Astrocyte (in vitro differentiated cells and primary cell): ENCODE measurements at regions not wholly inside any gene's neighbourhood (a gene's known extent, or its start where the extent isn't known, plus 50 kb on each side); places are given as distances from the start of the nearest gene placed in this dataset.
"Not testable (repeated sequence)": the region's sequence is repeated elsewhere in the genome, so short reads cannot be mapped to it uniquely, and the experiment has no call there.

ENCODE experiments used
- DNase-seq: peaks from one replicate; pipeline ENCODE4 v3.0.0-alpha.2; 2010; ENCODE audit warnings: low read depth
- FAIRE-seq: peaks from 2 replicates; lab custom pipeline; 2011; peaks lifted over from hg19 to GRCh38; lab: Jason Lieb, UNC
- H2AFZ ChIP-seq: 2 replicates; pipeline ENCODE4 v1.6.0; 2012; ENCODE audit warnings: low read depth, low read length, inconsistent platforms
- H3K27ac ChIP-seq: 2 replicates; pipeline ENCODE4 v1.5.1; 2011; ENCODE audit warnings: low read depth, low read length, inconsistent platforms
- H3K27me3 ChIP-seq: 2 replicates; pipeline ENCODE4 v1.6.0; 2011; ENCODE audit warnings: low read length, inconsistent platforms; ENCODE audit not compliant: insufficient read depth
- H3K36me3 ChIP-seq: 2 replicates; pipeline ENCODE4 v1.5.1; 2011; ENCODE audit warnings: low read length, inconsistent platforms; ENCODE audit not compliant: insufficient read depth
- H3K4me1 ChIP-seq: 2 replicates; pipeline ENCODE4 v1.5.1; 2011; ENCODE audit warnings: low read length, inconsistent platforms; ENCODE audit not compliant: insufficient read depth
- H3K4me2 ChIP-seq: 2 replicates; pipeline ENCODE4 v1.6.0; 2012; ENCODE audit warnings: low read length, inconsistent platforms
- H3K4me3 ChIP-seq: 2 replicates; pipeline ENCODE4 v1.5.1; 2011; ENCODE audit warnings: low read depth, mild to moderate bottlenecking, low read length, inconsistent platforms; ENCODE audit not compliant: insufficient read depth
- H3K79me2 ChIP-seq: 2 replicates; pipeline ENCODE4 v1.6.0; 2012; ENCODE audit warnings: mild to moderate bottlenecking, low read length, inconsistent platforms; ENCODE audit not compliant: insufficient read depth
- H3K9ac ChIP-seq: 2 replicates; pipeline ENCODE4 v1.6.0; 2012; ENCODE audit warnings: mild to moderate bottlenecking, low read length, inconsistent platforms
- H3K9me3 ChIP-seq: 2 replicates; pipeline ENCODE4 v1.5.1; 2012; ENCODE audit warnings: low read depth, mild to moderate bottlenecking, low read length, inconsistent platforms; ENCODE audit not compliant: insufficient read depth
- H4K20me1 ChIP-seq: 2 replicates; pipeline ENCODE4 v1.6.0; 2012; ENCODE audit warnings: low read length, inconsistent platforms; ENCODE audit not compliant: insufficient read depth
- H3K27ac Mint-ChIP-seq: one replicate; pipeline ENCODE4 v1.8.0; 2021; ENCODE audit warnings: mild to moderate bottlenecking, mixed read lengths; ENCODE audit not compliant: unreplicated experiment
- H3K27me3 Mint-ChIP-seq: one replicate; pipeline ENCODE4 v1.8.0; 2021; ENCODE audit warnings: low read depth, mixed read lengths; ENCODE audit not compliant: unreplicated experiment
- H3K36me3 Mint-ChIP-seq: one replicate; pipeline ENCODE4 v1.8.0; 2021; ENCODE audit warnings: low read depth, mixed read lengths; ENCODE audit not compliant: unreplicated experiment
- H3K4me1 Mint-ChIP-seq: one replicate; pipeline ENCODE4 v1.8.0; 2021; ENCODE audit warnings: low read depth, mixed read lengths; ENCODE audit not compliant: unreplicated experiment
- H3K4me3 Mint-ChIP-seq: one replicate; pipeline ENCODE4 v1.8.0; 2021; ENCODE audit warnings: mild to moderate bottlenecking, moderate library complexity, mixed read lengths; ENCODE audit not compliant: unreplicated experiment
- H3K9me3 Mint-ChIP-seq: one replicate; pipeline ENCODE4 v1.8.0; 2021; ENCODE audit warnings: mild to moderate bottlenecking, mixed read lengths; ENCODE audit not compliant: unreplicated experiment
- EZH2 ChIP-seq: IDR thresholded peaks from 2 replicates; pipeline ENCODE4 v1.6.1; 2012; ENCODE audit warnings: mild to moderate bottlenecking, low read length, inconsistent platforms; ENCODE audit not compliant: insufficient read depth
- TF ChIP-seq, protein P1 (sequence below): IDR thresholded peaks from 2 replicates; pipeline ENCODE4 v1.5.1; 2011; ENCODE audit warnings: low read depth, mild to moderate bottlenecking, inconsistent platforms, low read length, moderate library complexity; ENCODE audit not compliant: insufficient read depth

DNA sequence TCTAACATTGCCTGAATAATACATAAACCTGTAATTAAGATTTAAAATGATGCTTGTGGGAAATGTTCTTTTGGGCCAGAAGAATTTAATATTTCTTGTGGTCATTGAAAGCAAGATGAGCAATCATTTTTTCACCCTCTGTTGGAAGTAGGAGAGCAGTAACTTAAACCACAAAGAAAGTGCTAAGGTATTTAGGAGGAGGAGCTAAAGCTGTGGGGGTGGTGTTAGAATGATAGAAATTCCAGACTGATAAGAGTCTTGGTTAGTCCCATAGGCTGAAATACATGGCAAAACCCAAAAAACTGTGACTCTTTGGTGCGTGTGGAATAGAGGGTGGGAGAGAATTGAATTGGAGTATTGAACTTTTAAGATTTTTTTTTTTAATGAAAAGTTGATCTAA is 247.0 kb downstream of the YTHDC2 start:
- Histone ChIP-seq H3K4me2 (no peak overlapping the region), H3K27ac (no peak overlapping the region), H3K4me1 (no peaks in the 10 kb centered on the region), H3K4me3 (no peak overlapping the region), H3K79me2 (no peaks in the 10 kb centered on the region), H3K9ac (no peak overlapping the region), H3K36me3 (no peaks in the 10 kb centered on the region), H3K27me3 (no peaks in the 10 kb centered on the region), H2AFZ (no peak overlapping the region), H4K20me1 (no peaks in the 10 kb centered on the region), H3K9me3 (no peaks in the 10 kb centered on the region)
- TF ChIP-seq, protein P1, sequence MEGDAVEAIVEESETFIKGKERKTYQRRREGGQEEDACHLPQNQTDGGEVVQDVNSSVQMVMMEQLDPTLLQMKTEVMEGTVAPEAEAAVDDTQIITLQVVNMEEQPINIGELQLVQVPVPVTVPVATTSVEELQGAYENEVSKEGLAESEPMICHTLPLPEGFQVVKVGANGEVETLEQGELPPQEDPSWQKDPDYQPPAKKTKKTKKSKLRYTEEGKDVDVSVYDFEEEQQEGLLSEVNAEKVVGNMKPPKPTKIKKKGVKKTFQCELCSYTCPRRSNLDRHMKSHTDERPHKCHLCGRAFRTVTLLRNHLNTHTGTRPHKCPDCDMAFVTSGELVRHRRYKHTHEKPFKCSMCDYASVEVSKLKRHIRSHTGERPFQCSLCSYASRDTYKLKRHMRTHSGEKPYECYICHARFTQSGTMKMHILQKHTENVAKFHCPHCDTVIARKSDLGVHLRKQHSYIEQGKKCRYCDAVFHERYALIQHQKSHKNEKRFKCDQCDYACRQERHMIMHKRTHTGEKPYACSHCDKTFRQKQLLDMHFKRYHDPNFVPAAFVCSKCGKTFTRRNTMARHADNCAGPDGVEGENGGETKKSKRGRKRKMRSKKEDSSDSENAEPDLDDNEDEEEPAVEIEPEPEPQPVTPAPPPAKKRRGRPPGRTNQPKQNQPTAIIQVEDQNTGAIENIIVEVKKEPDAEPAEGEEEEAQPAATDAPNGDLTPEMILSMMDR, result no peak
- no peak for TF ChIP-seq EZH2
- Mint-ChIP-seq H3K27me3 (no peaks in the 10 kb centered on the region), H3K36me3 (no peaks in the 10 kb centered on the region), H3K9me3 (peaks cover 4% of the 10 kb centered on the region), H3K4me3 (no peak overlapping the region), H3K4me1 (peaks cover 24% of the 10 kb centered on the region), H3K27ac (peak overlapping the region; percentile 37)
- DNase-seq (peak; percentile 51), FAIRE-seq (no peak)

DNA sequence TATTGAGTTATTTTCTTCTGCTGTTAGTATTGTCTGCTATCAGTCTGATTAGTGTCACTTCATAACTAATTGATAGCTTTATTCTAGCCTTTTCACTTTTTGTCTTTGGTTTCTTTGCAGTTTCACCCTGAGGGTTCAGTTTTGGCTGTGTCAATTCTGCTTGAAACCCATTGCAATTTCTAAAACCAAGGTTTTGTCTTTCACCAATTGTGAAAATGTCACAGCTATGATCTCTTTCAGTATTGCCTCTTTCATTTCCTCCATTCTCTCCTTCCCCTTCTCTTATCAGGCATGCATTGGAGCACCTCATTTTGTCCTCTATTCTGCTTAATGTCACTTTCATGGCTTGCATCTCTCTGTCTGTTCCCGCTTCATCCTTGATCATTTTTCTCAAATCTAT is 248.1 kb downstream of the YTHDC2 start:
- no peaks in the 10 kb centered on the region for H3K27me3 ChIP-seq
- FAIRE-seq, result no peak
- H3K4me1 Mint-ChIP-seq, result peaks cover 24% of the 10 kb centered on the region

DNA sequence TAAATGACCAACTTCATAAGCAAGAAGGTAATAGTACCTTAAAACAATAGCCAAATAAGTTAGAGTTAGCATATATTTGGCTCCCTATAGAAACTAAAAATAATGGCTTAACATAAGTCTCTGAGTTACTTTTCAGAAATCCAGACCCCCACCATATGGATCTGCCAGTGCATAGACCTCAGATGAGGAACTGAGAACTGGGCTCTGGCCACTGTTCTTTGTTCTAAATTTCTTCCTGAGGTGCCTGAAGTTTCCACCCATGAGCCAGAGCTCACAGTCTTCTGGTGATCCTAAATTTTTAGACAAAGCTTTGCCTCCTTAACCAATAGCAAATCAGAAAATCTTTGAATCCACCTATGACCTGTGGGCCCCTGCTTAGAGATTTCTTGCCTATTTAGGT is 250.9 kb downstream of the YTHDC2 start:
- no peak overlapping the region for H3K4me2 ChIP-seq
- H3K27me3 Mint-ChIP-seq, result no peaks in the 10 kb centered on the region
- peaks cover 15% of the 10 kb centered on the region for H3K9me3 Mint-ChIP-seq
- H3K4me1 Mint-ChIP-seq, result peaks cover 21% of the 10 kb centered on the region
- H3K27me3 ChIP-seq, result no peaks in the 10 kb centered on the region
- DNase-seq, result no peak
- no peak overlapping the region for H3K4me3 Mint-ChIP-seq
- H3K4me3 ChIP-seq, result no peak overlapping the region
- H3K79me2 ChIP-seq, result no peaks in the 10 kb centered on the region
- peaks cover 2% of the 10 kb centered on the region for H3K36me3 Mint-ChIP-seq
- TF ChIP-seq EZH2, result no peak
- TF ChIP-seq, protein P1, result no peak
- no peaks in the 10 kb centered on the region for H3K36me3 ChIP-seq
- no peak overlapping the region for H3K27ac ChIP-seq
- no peak overlapping the region for H2AFZ ChIP-seq
- no peaks in the 10 kb centered on the region for H3K4me1 ChIP-seq
- no peak for FAIRE-seq
- no peak overlapping the region for H3K9ac ChIP-seq
- no peak overlapping the region for H3K27ac Mint-ChIP-seq
- no peaks in the 10 kb centered on the region for H3K9me3 ChIP-seq
- no peaks in the 10 kb centered on the region for H4K20me1 ChIP-seq

More for the DNA sequence above, 248.1 kb downstream of the YTHDC2 start:
- Mint-ChIP-seq H3K9me3 (peaks cover 10% of the 10 kb centered on the region), H3K4me3 (no peak overlapping the region), H3K36me3 (no peaks in the 10 kb centered on the region), H3K27ac (no peak overlapping the region), H3K27me3 (no peaks in the 10 kb centered on the region)
- Histone ChIP-seq H2AFZ (no peak overlapping the region), H3K9ac (no peak overlapping the region), H3K4me1 (no peaks in the 10 kb centered on the region), H3K4me2 (no peak overlapping the region), H3K79me2 (no peaks in the 10 kb centered on the region), H3K9me3 (no peaks in the 10 kb centered on the region), H3K4me3 (no peak overlapping the region), H3K36me3 (no peaks in the 10 kb centered on the region), H3K27ac (no peak overlapping the region), H4K20me1 (no peaks in the 10 kb centered on the region)
- no peak for DNase-seq
- TF ChIP-seq, protein P1, result no peak
- no peak for TF ChIP-seq EZH2

DNA sequence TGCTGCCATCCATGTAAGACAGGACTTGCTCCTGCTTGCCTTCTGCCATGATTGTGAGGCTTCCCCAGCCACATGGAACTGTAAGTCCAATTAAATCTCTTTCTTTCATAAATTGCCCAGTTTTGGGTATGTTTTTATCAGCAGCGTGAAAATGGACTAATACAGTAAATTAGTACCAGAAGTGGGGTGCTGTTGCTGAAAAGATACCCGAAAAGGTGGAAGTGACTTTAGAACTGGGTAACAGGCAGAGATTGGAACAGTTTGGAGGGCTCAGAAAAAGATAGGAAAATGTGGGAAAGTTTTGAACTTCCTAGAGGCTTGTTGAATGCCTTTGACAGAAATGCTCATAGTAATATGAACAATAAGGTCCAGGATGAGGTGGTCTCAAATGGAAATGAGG is 253.3 kb downstream of the YTHDC2 start:
- H3K4me2 ChIP-seq, H3K4me3 ChIP-seq, H3K4me1 ChIP-seq, H3K4me3 Mint-ChIP-seq, FAIRE-seq, H3K27ac ChIP-seq, H3K36me3 Mint-ChIP-seq, H2AFZ ChIP-seq, H3K36me3 ChIP-seq, H3K4me1 Mint-ChIP-seq, H3K79me2 ChIP-seq, H3K27me3 Mint-ChIP-seq, H3K27me3 ChIP-seq, H3K27ac Mint-ChIP-seq, H4K20me1 ChIP-seq, H3K9ac ChIP-seq, DNase-seq, H3K9me3 ChIP-seq: not testable (repeated sequence)
- H3K9me3 Mint-ChIP-seq, result peaks cover 15% of the 10 kb centered on the region
